Psoas muscle (tissue), 7 donors: ENCODE measurements at regions not wholly inside any gene's neighbourhood (a gene's known extent, or its start where the extent isn't known, plus 50 kb on each side); places are given as distances from the start of the nearest gene placed in this dataset.

Experiments used
- ATAC-seq, 4 donors: fragments of 200-7000 bp; cut with Tn5 transposase; one replicate each; pipeline ENCODE4 v1.9.1; 2020; ENCODE audit warnings: moderate library complexity in 3 of 4, mild to moderate bottlenecking in 2 of 4
- DNase-seq, 2 donors: peaks; one replicate each; pipeline ENCODE4 v3.0.0-alpha.2; 2020
- H3K27ac ChIP-seq: fragments of 200-600 bp; one replicate; pipeline ENCODE4 v1.8.0; 2022
- H3K27me3 ChIP-seq, 3 donors: fragments of 200-600 bp in 1 of 3; one replicate each; pipeline versions ENCODE4 v1.6.1 to v1.8.0; 2013 to 2022; ENCODE audit warnings: low read length in 2 of 3, mild to moderate bottlenecking in 2 of 3, moderate library complexity in 1 of 3; ENCODE audit not compliant: insufficient read depth in 3 of 3
- H3K36me3 ChIP-seq, 2 donors: fragments of 200-600 bp in 1 of 2; one replicate each; pipeline versions ENCODE4 v1.6.1 to v1.8.0; 2013 to 2022; ENCODE audit warnings: low read depth in 1 of 2, mild to moderate bottlenecking in 1 of 2, moderate library complexity in 1 of 2; ENCODE audit not compliant: insufficient read depth in 1 of 2
- H3K4me1 ChIP-seq: fragments of 200-600 bp; one replicate; pipeline ENCODE4 v1.8.0; 2022
- H3K4me3 ChIP-seq: fragments of 200-600 bp; one replicate; pipeline ENCODE4 v1.8.0; 2022; ENCODE audit warnings: mild to moderate bottlenecking
- H3K9me3 ChIP-seq: fragments of 200-600 bp; one replicate; pipeline ENCODE4 v1.8.0; 2022
- CTCF ChIP-seq: fragments of 200-600 bp; IDR thresholded peaks from one replicate; pipeline ENCODE4 v1.8.0; 2022; ENCODE audit warnings: antibody characterized with exemption
- WGBS, 3 donors: extraction: QIAGEN DNeasy Blood & Tissue Kit; methylation state at CpG; one replicate each; pipeline versions ENCODE4 v1.1.6 to v1.1.7; 2013; 5-methylcytosine and 5-hydroxymethylcytosine counted together
- intact Hi-C, 2 donors: fragments of 100-400 bp; cut with DNase I; formaldehyde crosslinking; loops; one replicate each; pipeline versions ENCODE4 v1.11.0 to v1.14.2; 2022
- donor health status: healthy with polysubstance abuse.
- donor health status: DM: no; HTN: no; CAD: no; lungs with moderate emphysema.
- donor health status: Bipolar disorder and iron deficiency.
- donor health status: healthy.
- donor health status: DM: yes; HTN: yes; CAD: no.
- donor health status: DM: no; HTN: no; CAD: no.
- donor health status: DM: yes; HTN: yes; CAD: no.

- WGBS, 3 donors, result 52 to 61% (median 61%) methylated on average over 9 of the region's 9 CpGs
- intact Hi-C loops, result no loop called here
- no peak for DNase-seq
- Histone ChIP-seq H3K9me3 (no peaks in the 10 kb centered on the region), H3K4me1 (no peaks in the 10 kb centered on the region), H3K27me3 (peaks cover 0 to 6% (median 3%) of the 10 kb centered on the region in 3 donors), H3K27ac (no peak overlapping the region), H3K36me3 (no peaks in the 10 kb centered on the region), H3K4me3 (no peak overlapping the region)
- TF ChIP-seq CTCF, result no peak
- no peak for ATAC-seq
These were observed 79.9 kb downstream of the CPZ start for GRCh38 chr4:8672486-8672885.

GRCh38 chr4:8671712-8672290 is 79.2 kb downstream of the CPZ start:
- Histone ChIP-seq H3K4me1 (no peaks in the 10 kb centered on the region), H3K27ac (no peak overlapping the region), H3K4me3 (no peak overlapping the region), H3K36me3 (no peaks in the 10 kb centered on the region), H3K9me3 (no peaks in the 10 kb centered on the region), H3K27me3 (peaks cover 0 to 6% (median 3%) of the 10 kb centered on the region in 3 donors)
- DNase-seq (no peak), ATAC-seq (no peak)
- no peak for TF ChIP-seq CTCF
- intact Hi-C loops, result no loop called here
- 54 to 56% (median 56%) methylated on average over 10 of the region's 10 CpGs for WGBS, 3 donors
